PFSK-1 (cell line): ENCODE measurements at regions not wholly inside any gene's neighbourhood (a gene's known extent, or its start where the extent isn't known, plus 50 kb on each side); places are given as distances from the start of the nearest gene placed in this dataset.

Experiments used
- FOXP2 ChIP-seq: optimal IDR thresholded peaks from 2 replicates; pipeline ENCODE3; 2011; ENCODE audit warnings: borderline replicate concordance, control low read depth, inconsistent platforms; ENCODE audit not compliant: insufficient read depth; ENCODE audit errors: extremely low read length, extremely low read depth
- POLR2AphosphoS5 ChIP-seq: IDR thresholded peaks from 2 replicates; pipeline ENCODE4 v1.6.1; 2012; ENCODE audit warnings: low read depth, mild to moderate bottlenecking, control low read depth, low read length, moderate library complexity
- REST ChIP-seq, 2 experiments: IDR thresholded peaks; 2 replicates each; pipeline versions ENCODE4 v1.6.1 to v1.8.0; 2011 to 2012; ENCODE audit warnings: low read depth in 2 of 2, low read length in 2 of 2, control low read depth in 1 of 2, inconsistent platforms in 1 of 2, mild to moderate bottlenecking in 1 of 2, moderate library complexity in 1 of 2; ENCODE audit not compliant: insufficient read depth in 1 of 2
- SIN3A ChIP-seq: IDR thresholded peaks from 2 replicates; pipeline ENCODE4 v1.6.1; 2012; ENCODE audit warnings: mild to moderate bottlenecking, low read length, moderate library complexity, borderline replicate concordance; ENCODE audit not compliant: insufficient read depth

GRCh38 chr6:155995281-155995680, 539.6 kb upstream of the NOX3 start:
- TF ChIP-seq POLR2AphosphoS5 (no peak), SIN3A (no peak), REST (IDR thresholded peaks at IDR 0.05; ENCODE audit: insufficient read depth in 1 of 2, low read depth in 2 of 2, low read length in 2 of 2) (no peak), FOXP2 (no peak)
